H1 (cell line): ENCODE measurements at regions not wholly inside any gene's neighbourhood (a gene's known extent, or its start where the extent isn't known, plus 50 kb on each side); places are given as distances from the start of the nearest gene placed in this dataset.

ENCODE experiments used
- CTCF ChIA-PET: fragments of 300-600 bp; sonication (Branson Sonifier 250); formaldehyde crosslinking; loops from one replicate; lab custom pipeline; 2021; ENCODE audit not compliant: partially characterized antibody; lab: Charles Lee
- POLR2A ChIA-PET: fragments of 300-600 bp; sonication (Branson Sonifier 250); formaldehyde crosslinking; loops from one replicate; lab custom pipeline; 2021; ENCODE audit warnings: inconsistent platforms; ENCODE audit not compliant: partially characterized antibody; lab: Charles Lee
- DNase-seq, 2 experiments: peaks; one replicate each; pipeline versions ENCODE4 v3.0.0 to v3.0.0-alpha.2; 2010 to 2022; ENCODE audit warnings: low spot score in 2 of 2, low read depth in 1 of 2, mixed read lengths in 1 of 2
- FAIRE-seq: peaks from 2 replicates; lab custom pipeline; 2011; peaks lifted over from hg19 to GRCh38; lab: Jason Lieb, UNC
- H2AFZ ChIP-seq: 2 replicates; pipeline ENCODE4 v1.8.1; 2012; ENCODE audit warnings: low read length, inconsistent platforms
- H2AK5ac ChIP-seq: 2 replicates; pipeline ENCODE4 v1.6.1; 2013; ENCODE audit warnings: low read depth, low read length
- H2BK120ac ChIP-seq: replicated peaks from 2 replicates; pipeline ENCODE3; 2013; ENCODE audit warnings: low read depth, low read length, inconsistent platforms
- H2BK12ac ChIP-seq: 2 replicates; pipeline ENCODE4 v1.6.1; 2013; ENCODE audit warnings: low read depth, low read length
- H2BK15ac ChIP-seq: 2 replicates; pipeline ENCODE4 v1.6.1; 2013; ENCODE audit warnings: low read length
- H2BK20ac ChIP-seq: 2 replicates; pipeline ENCODE4 v1.6.1; 2013; ENCODE audit warnings: low read length
- H2BK5ac ChIP-seq: 2 replicates; pipeline ENCODE4 v1.6.1; 2013; ENCODE audit warnings: low read depth, low read length
- H3K14ac ChIP-seq: 2 replicates; pipeline ENCODE4 v1.6.1; 2013; ENCODE audit warnings: inconsistent platforms; ENCODE audit not compliant: insufficient read length
- H3K18ac ChIP-seq: 2 replicates; pipeline ENCODE4 v1.6.1; 2013; ENCODE audit warnings: low read length; ENCODE audit errors: extremely low read depth
- H3K23ac ChIP-seq: 2 replicates; pipeline ENCODE4 v1.6.1; 2013; ENCODE audit warnings: inconsistent platforms; ENCODE audit not compliant: insufficient read length
- H3K23me2 ChIP-seq: 2 replicates; pipeline ENCODE4 v1.6.1; 2013; ENCODE audit warnings: low read depth, low read length
- H3K27ac ChIP-seq: 2 replicates; pipeline ENCODE4 v1.6.1; 2011; ENCODE audit warnings: low read depth, low read length, inconsistent platforms
- H3K27me3 ChIP-seq, 4 experiments: replicated peaks in 1 of 4; 1 replicate in 1 of 4; 2 replicates in 3 of 4; pipeline versions ENCODE4 v1.6.1 to v1.8.1; 2011 to 2013; ENCODE audit warnings: low read length in 3 of 4, mild to moderate bottlenecking in 3 of 4, inconsistent platforms in 2 of 4, mixed read lengths in 2 of 4, moderate library complexity in 1 of 4; ENCODE audit not compliant: control insufficient read depth in 3 of 4, insufficient read depth in 3 of 4; ENCODE audit errors: extremely low read depth in 1 of 4
- H3K36me3 ChIP-seq, 4 experiments: 2 replicates each; pipeline versions ENCODE4 v1.6.1 to v1.8.1; 2011 to 2013; ENCODE audit warnings: mild to moderate bottlenecking in 4 of 4, low read length in 3 of 4, moderate library complexity in 2 of 4, control low read depth in 1 of 4, inconsistent platforms in 1 of 4; ENCODE audit not compliant: insufficient read depth in 4 of 4, control insufficient read depth in 2 of 4
- H3K4ac ChIP-seq: replicated peaks from 2 replicates; pipeline ENCODE3; 2013; ENCODE audit warnings: low read length, low read depth, mixed read lengths, inconsistent platforms; ENCODE audit not compliant: insufficient read length
- H3K4me1 ChIP-seq, 4 experiments: replicated peaks in 1 of 4; 1 replicate in 1 of 4; 2 replicates in 3 of 4; pipeline versions ENCODE4 v1.6.1 to v1.8.1; 2011 to 2013; ENCODE audit warnings: low read length in 3 of 4, inconsistent platforms in 2 of 4, mixed read lengths in 1 of 4; ENCODE audit not compliant: insufficient read depth in 4 of 4, control insufficient read depth in 3 of 4
- H3K4me2 ChIP-seq, 2 experiments: 2 replicates each; pipeline versions ENCODE4 v1.6.1 to v1.8.1; 2011 to 2013; ENCODE audit warnings: low read depth in 2 of 2, low read length in 2 of 2, control low read depth in 1 of 2, inconsistent platforms in 1 of 2, mild to moderate bottlenecking in 1 of 2; ENCODE audit not compliant: insufficient read depth in 1 of 2
- H3K4me3 ChIP-seq, 4 experiments: fragments of 200-600, 300-600 bp in 1 of 4; sonication (generic), shearing (Covaris generic), sonication (Bioruptor Twin) in 1 of 4; 2 replicates each; pipeline versions ENCODE4 v1.5.1 to v1.8.1; 2011 to 2016; ENCODE audit warnings: low read length in 4 of 4, low read depth in 3 of 4, control low read depth in 2 of 4, inconsistent platforms in 2 of 4, mild to moderate bottlenecking in 2 of 4, mixed read lengths in 1 of 4, moderate library complexity in 1 of 4; ENCODE audit not compliant: insufficient read depth in 2 of 4; ENCODE audit errors: extremely low read depth in 1 of 4
- H3K56ac ChIP-seq: replicated peaks from 2 replicates; pipeline ENCODE3; 2013; ENCODE audit warnings: low read depth, mild to moderate bottlenecking, mixed read lengths, low read length, inconsistent platforms; ENCODE audit not compliant: insufficient read length
- H3K79me1 ChIP-seq: 2 replicates; pipeline ENCODE4 v1.6.1; 2013; ENCODE audit warnings: low read depth, low read length, control low read depth
- H3K79me2 ChIP-seq, 2 experiments: 2 replicates each; pipeline versions ENCODE4 v1.6.1 to v1.8.1; 2012 to 2013; ENCODE audit warnings: low read length in 2 of 2, mild to moderate bottlenecking in 2 of 2, inconsistent platforms in 1 of 2; ENCODE audit not compliant: insufficient read depth in 2 of 2, control insufficient read depth in 1 of 2
- H3K9ac ChIP-seq, 4 experiments: replicated peaks in 1 of 4; 1 replicate in 1 of 4; 2 replicates in 3 of 4; pipeline versions ENCODE4 v1.6.1 to v1.8.1; 2011 to 2013; ENCODE audit warnings: low read depth in 3 of 4, low read length in 3 of 4, control low read depth in 2 of 4, mild to moderate bottlenecking in 2 of 4, moderate library complexity in 2 of 4, inconsistent platforms in 1 of 4; ENCODE audit errors: extremely low read depth in 1 of 4
- H3K9me3 ChIP-seq, 2 experiments: 2 replicates each; pipeline versions ENCODE4 v1.6.1 to v1.8.1; 2012 to 2013; ENCODE audit warnings: mild to moderate bottlenecking in 2 of 2, moderate library complexity in 2 of 2, control low read depth in 1 of 2, inconsistent platforms in 1 of 2, low read depth in 1 of 2, low read length in 1 of 2, mixed read lengths in 1 of 2; ENCODE audit not compliant: insufficient read depth in 2 of 2
- H4K20me1 ChIP-seq, 2 experiments: replicated peaks in 1 of 2; 2 replicates each; pipeline versions ENCODE3 to v1.8.1; 2011 to 2013; ENCODE audit warnings: inconsistent platforms in 2 of 2, low read length in 2 of 2, mild to moderate bottlenecking in 1 of 2; ENCODE audit not compliant: insufficient read depth in 2 of 2, control insufficient read depth in 1 of 2
- H4K5ac ChIP-seq: 2 replicates; pipeline ENCODE4 v1.6.1; 2013; ENCODE audit warnings: low read length, low read depth, mixed read lengths, inconsistent platforms; ENCODE audit not compliant: insufficient read length
- H4K8ac ChIP-seq: 2 replicates; pipeline ENCODE4 v1.8.0; 2013; ENCODE audit warnings: mild to moderate bottlenecking, moderate library complexity, low read length, inconsistent platforms; ENCODE audit not compliant: insufficient read depth; ENCODE audit errors: extremely low read depth
- H4K91ac ChIP-seq: replicated peaks from 2 replicates; pipeline ENCODE3; 2013; ENCODE audit warnings: low read length, mixed read lengths, inconsistent platforms; ENCODE audit not compliant: insufficient read length
- BACH1 ChIP-seq: IDR thresholded peaks from 2 replicates; pipeline ENCODE4 v1.6.1; 2012; ENCODE audit warnings: low read length, improper control_type of control experiment
- BRCA1 ChIP-seq: IDR thresholded peaks from 2 replicates; pipeline ENCODE4 v1.6.1; 2012; ENCODE audit warnings: low read depth, low read length, improper control_type of control experiment
- CREB1 ChIP-seq: IDR thresholded peaks from 2 replicates; pipeline ENCODE4 v1.6.1; 2012; ENCODE audit warnings: inconsistent platforms
- EZH2 ChIP-seq: fragments of 200-600 bp; sonication (generic); IDR thresholded peaks from 2 replicates; pipeline ENCODE4 v1.7.1; 2012; ENCODE audit warnings: low read depth, mild to moderate bottlenecking, moderate library complexity, low read length, inconsistent platforms; ENCODE audit not compliant: severe bottlenecking
- MAFK ChIP-seq: IDR thresholded peaks from 2 replicates; pipeline ENCODE4 v1.6.1; 2012; ENCODE audit warnings: low read depth, mild to moderate bottlenecking, improper control_type of control experiment, low read length
- POU5F1 ChIP-seq: IDR thresholded peaks from 2 replicates; pipeline ENCODE4 v1.6.1; 2011; ENCODE audit warnings: low read depth, mild to moderate bottlenecking, low read length, moderate library complexity
- RFX5 ChIP-seq: IDR thresholded peaks from 2 replicates; pipeline ENCODE4 v1.6.1; 2011; ENCODE audit warnings: low read depth, low read length, improper control_type of control experiment, borderline replicate concordance
- SAP30 ChIP-seq: fragments of 300-600 bp; sonication (generic); IDR thresholded peaks from 2 replicates; pipeline ENCODE4 v1.7.1; 2012; ENCODE audit warnings: low read length, moderate library complexity, mild to moderate bottlenecking, inconsistent platforms; ENCODE audit not compliant: insufficient read depth, insufficient replicate concordance
- SIN3A ChIP-seq, 2 experiments: IDR thresholded peaks in 1 of 2; conservative IDR thresholded peaks in 1 of 2; 2 replicates each; pipeline ENCODE4 v1.6.1; 2011 to 2012; ENCODE audit warnings: low read length in 2 of 2, improper control_type of control experiment in 1 of 2, low read depth in 1 of 2, mild to moderate bottlenecking in 1 of 2
- SIRT6 ChIP-seq: IDR thresholded peaks from one replicate; pipeline ENCODE4 v1.7.1; 2012; ENCODE audit warnings: low read length, inconsistent platforms
- TAF1 ChIP-seq: IDR thresholded peaks from 2 replicates; pipeline ENCODE4 v1.6.1; 2011; ENCODE audit warnings: mild to moderate bottlenecking, low read depth, low read length
- TAF7 ChIP-seq: optimal IDR thresholded peaks from 2 replicates; pipeline ENCODE3; 2011; ENCODE audit warnings: low read depth, mild to moderate bottlenecking, inconsistent platforms, low read length, moderate library complexity, borderline replicate concordance
- YY1 ChIP-seq: IDR thresholded peaks from 2 replicates; pipeline ENCODE4 v1.6.1; 2011; ENCODE audit warnings: low read depth, mild to moderate bottlenecking, low read length
- WGBS, 2 experiments: shearing (Covaris generic) in 1 of 2; methylation state at CpG; one replicate each; pipeline versions ENCODE4 v1.1.6 to v1.1.7; 2013 to 2015; ENCODE audit warnings: low lambda C conversion rate in 2 of 2, mixed read lengths in 2 of 2, inconsistent platforms in 1 of 2, low coverage in 1 of 2, missing lambda C conversion rate in 1 of 2; ENCODE audit not compliant: insufficient replicate concordance in 2 of 2, insufficient coverage in 1 of 2, insufficient read length in 1 of 2; ENCODE audit errors: extremely low coverage in 1 of 2, missing lambda C conversion rate in 1 of 2; 5-methylcytosine and 5-hydroxymethylcytosine counted together
- TF ChIP-seq, protein P1 (sequence below): IDR thresholded peaks from 2 replicates; pipeline ENCODE4 v1.6.1; 2011; ENCODE audit warnings: low read length, improper control_type of control experiment

DNA sequence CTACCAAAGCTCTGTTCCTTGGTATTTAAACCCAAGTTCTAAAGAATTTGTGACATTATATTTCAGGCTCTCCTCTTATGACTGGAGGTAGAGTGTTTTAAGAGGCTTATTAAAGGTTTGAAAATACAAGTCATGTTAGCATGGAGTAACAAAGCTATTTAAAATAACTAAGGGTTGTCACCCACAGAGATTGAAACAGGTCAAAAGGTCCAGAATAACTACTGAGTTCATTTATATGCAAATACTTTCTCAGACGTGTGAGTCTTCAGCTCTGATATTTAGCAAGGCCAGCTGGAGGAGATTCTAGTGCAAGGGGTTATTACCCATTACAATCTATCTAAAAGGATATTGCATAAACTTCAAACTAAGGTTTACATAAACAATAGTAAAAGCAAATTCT is 1538.8 kb upstream of the CDH8 start:
- Histone ChIP-seq H2AFZ (no peak overlapping the region), H4K91ac (no peak overlapping the region), H3K79me2 (no peaks in the 10 kb centered on the region), H2BK15ac (no peak overlapping the region), H2AK5ac (no peak overlapping the region), H2BK20ac (no peak overlapping the region), H3K4ac (no peak overlapping the region), H3K27ac (no peak overlapping the region), H4K5ac (no peak overlapping the region), H3K23me2 (no peaks in the 10 kb centered on the region), H3K56ac (no peak overlapping the region), H3K9ac (no peak overlapping the region), H2BK12ac (no peak overlapping the region), H2BK120ac (no peak overlapping the region), H4K8ac (no peak overlapping the region), H3K18ac (no peak overlapping the region), H3K36me3 (no peaks in the 10 kb centered on the region), H3K14ac (no peak overlapping the region), H3K79me1 (no peaks in the 10 kb centered on the region), H3K4me1 (peaks cover 0 to 22% (median 4%) of the 10 kb centered on the region in 4 experiments; a peak in 4 of 7 replicates), H2BK5ac (no peak overlapping the region), H3K23ac (no peak overlapping the region), H3K9me3 (no peaks in the 10 kb centered on the region; a peak in 1 of 4 replicates), H3K4me2 (peak overlapping the region; percentile 43 to 56), H3K4me3 (peak overlapping the region in 1 of 4 experiments; percentile 22; a peak in 1 of 8 replicates), H4K20me1 (no peaks in the 10 kb centered on the region), H3K27me3 (no peaks in the 10 kb centered on the region)
- FAIRE-seq = no peak
- CTCF ChIA-PET = interaction anchor here (1.1 to 1.4 kb wide), 3 partner anchors 10 to 44 kb away, joined by 3 to 4 read pairs (median 4); no protein-coding TSS in a partner anchor
- POLR2A ChIA-PET = no interaction called here
- 7% methylated on average over 1 of the region's 1 CpG; no CpG with 5 or more reads in 1 of the 2 experiments for WGBS, 2 experiments
- DNase-seq = no peak
- no peak for TF ChIP-seq CREB1
- TF ChIP-seq MAFK = no peak
- TF ChIP-seq, protein P1, sequence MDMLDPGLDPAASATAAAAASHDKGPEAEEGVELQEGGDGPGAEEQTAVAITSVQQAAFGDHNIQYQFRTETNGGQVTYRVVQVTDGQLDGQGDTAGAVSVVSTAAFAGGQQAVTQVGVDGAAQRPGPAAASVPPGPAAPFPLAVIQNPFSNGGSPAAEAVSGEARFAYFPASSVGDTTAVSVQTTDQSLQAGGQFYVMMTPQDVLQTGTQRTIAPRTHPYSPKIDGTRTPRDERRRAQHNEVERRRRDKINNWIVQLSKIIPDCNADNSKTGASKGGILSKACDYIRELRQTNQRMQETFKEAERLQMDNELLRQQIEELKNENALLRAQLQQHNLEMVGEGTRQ = no peak
- TF ChIP-seq BRCA1 = no peak
- no peak for TF ChIP-seq RFX5
- no peak for TF ChIP-seq POU5F1
- TF ChIP-seq TAF1 = no peak
- no peak for TF ChIP-seq YY1
- no peak for TF ChIP-seq TAF7
- TF ChIP-seq SIRT6 = no peak
- TF ChIP-seq EZH2 = no peak
- TF ChIP-seq BACH1 = no peak
- no peak for TF ChIP-seq SIN3A (conservative IDR thresholded peaks at IDR 0.05 in 1 of 2, IDR thresholded peaks at IDR 0.05 in 1 of 2; ENCODE audit: low read depth in 1 of 2, low read length in 2 of 2)
- no peak for TF ChIP-seq SAP30
